H1 (cell line): ENCODE measurements at regions not wholly inside any gene's neighbourhood (a gene's known extent, or its start where the extent isn't known, plus 50 kb on each side); places are given as distances from the start of the nearest gene placed in this dataset.

Experiments
- CTCF ChIA-PET: fragments of 300-600 bp; sonication (Branson Sonifier 250); formaldehyde crosslinking; loops from one replicate; lab custom pipeline; 2021; ENCODE audit not compliant: partially characterized antibody; lab: Charles Lee
- POLR2A ChIA-PET: fragments of 300-600 bp; sonication (Branson Sonifier 250); formaldehyde crosslinking; loops from one replicate; lab custom pipeline; 2021; ENCODE audit warnings: inconsistent platforms; ENCODE audit not compliant: partially characterized antibody; lab: Charles Lee
- DNase-seq, 2 experiments: peaks; one replicate each; pipeline versions ENCODE4 v3.0.0 to v3.0.0-alpha.2; 2010 to 2022; ENCODE audit warnings: low spot score in 2 of 2, low read depth in 1 of 2, mixed read lengths in 1 of 2
- FAIRE-seq: peaks from 2 replicates; lab custom pipeline; 2011; peaks lifted over from hg19 to GRCh38; lab: Jason Lieb, UNC
- H2AFZ ChIP-seq: 2 replicates; pipeline ENCODE4 v1.8.1; 2012; ENCODE audit warnings: low read length, inconsistent platforms
- H2AK5ac ChIP-seq: 2 replicates; pipeline ENCODE4 v1.6.1; 2013; ENCODE audit warnings: low read depth, low read length
- H2BK120ac ChIP-seq: replicated peaks from 2 replicates; pipeline ENCODE3; 2013; ENCODE audit warnings: low read depth, low read length, inconsistent platforms
- H2BK12ac ChIP-seq: 2 replicates; pipeline ENCODE4 v1.6.1; 2013; ENCODE audit warnings: low read depth, low read length
- H2BK15ac ChIP-seq: 2 replicates; pipeline ENCODE4 v1.6.1; 2013; ENCODE audit warnings: low read length
- H2BK20ac ChIP-seq: 2 replicates; pipeline ENCODE4 v1.6.1; 2013; ENCODE audit warnings: low read length
- H2BK5ac ChIP-seq: 2 replicates; pipeline ENCODE4 v1.6.1; 2013; ENCODE audit warnings: low read depth, low read length
- H3K14ac ChIP-seq: 2 replicates; pipeline ENCODE4 v1.6.1; 2013; ENCODE audit warnings: inconsistent platforms; ENCODE audit not compliant: insufficient read length
- H3K18ac ChIP-seq: 2 replicates; pipeline ENCODE4 v1.6.1; 2013; ENCODE audit warnings: low read length; ENCODE audit errors: extremely low read depth
- H3K23ac ChIP-seq: 2 replicates; pipeline ENCODE4 v1.6.1; 2013; ENCODE audit warnings: inconsistent platforms; ENCODE audit not compliant: insufficient read length
- H3K23me2 ChIP-seq: 2 replicates; pipeline ENCODE4 v1.6.1; 2013; ENCODE audit warnings: low read depth, low read length
- H3K27ac ChIP-seq: 2 replicates; pipeline ENCODE4 v1.6.1; 2011; ENCODE audit warnings: low read depth, low read length, inconsistent platforms
- H3K27me3 ChIP-seq, 4 experiments: replicated peaks in 1 of 4; 1 replicate in 1 of 4; 2 replicates in 3 of 4; pipeline versions ENCODE4 v1.6.1 to v1.8.1; 2011 to 2013; ENCODE audit warnings: low read length in 3 of 4, mild to moderate bottlenecking in 3 of 4, inconsistent platforms in 2 of 4, mixed read lengths in 2 of 4, moderate library complexity in 1 of 4; ENCODE audit not compliant: control insufficient read depth in 3 of 4, insufficient read depth in 3 of 4; ENCODE audit errors: extremely low read depth in 1 of 4
- H3K36me3 ChIP-seq, 4 experiments: 2 replicates each; pipeline versions ENCODE4 v1.6.1 to v1.8.1; 2011 to 2013; ENCODE audit warnings: mild to moderate bottlenecking in 4 of 4, low read length in 3 of 4, moderate library complexity in 2 of 4, control low read depth in 1 of 4, inconsistent platforms in 1 of 4; ENCODE audit not compliant: insufficient read depth in 4 of 4, control insufficient read depth in 2 of 4
- H3K4ac ChIP-seq: replicated peaks from 2 replicates; pipeline ENCODE3; 2013; ENCODE audit warnings: low read length, low read depth, mixed read lengths, inconsistent platforms; ENCODE audit not compliant: insufficient read length
- H3K4me1 ChIP-seq, 4 experiments: replicated peaks in 1 of 4; 1 replicate in 1 of 4; 2 replicates in 3 of 4; pipeline versions ENCODE4 v1.6.1 to v1.8.1; 2011 to 2013; ENCODE audit warnings: low read length in 3 of 4, inconsistent platforms in 2 of 4, mixed read lengths in 1 of 4; ENCODE audit not compliant: insufficient read depth in 4 of 4, control insufficient read depth in 3 of 4
- H3K4me2 ChIP-seq, 2 experiments: 2 replicates each; pipeline versions ENCODE4 v1.6.1 to v1.8.1; 2011 to 2013; ENCODE audit warnings: low read depth in 2 of 2, low read length in 2 of 2, control low read depth in 1 of 2, inconsistent platforms in 1 of 2, mild to moderate bottlenecking in 1 of 2; ENCODE audit not compliant: insufficient read depth in 1 of 2
- H3K4me3 ChIP-seq, 4 experiments: fragments of 200-600, 300-600 bp in 1 of 4; sonication (generic), shearing (Covaris generic), sonication (Bioruptor Twin) in 1 of 4; 2 replicates each; pipeline versions ENCODE4 v1.5.1 to v1.8.1; 2011 to 2016; ENCODE audit warnings: low read length in 4 of 4, low read depth in 3 of 4, control low read depth in 2 of 4, inconsistent platforms in 2 of 4, mild to moderate bottlenecking in 2 of 4, mixed read lengths in 1 of 4, moderate library complexity in 1 of 4; ENCODE audit not compliant: insufficient read depth in 2 of 4; ENCODE audit errors: extremely low read depth in 1 of 4
- H3K56ac ChIP-seq: replicated peaks from 2 replicates; pipeline ENCODE3; 2013; ENCODE audit warnings: low read depth, mild to moderate bottlenecking, mixed read lengths, low read length, inconsistent platforms; ENCODE audit not compliant: insufficient read length
- H3K79me1 ChIP-seq: 2 replicates; pipeline ENCODE4 v1.6.1; 2013; ENCODE audit warnings: low read depth, low read length, control low read depth
- H3K79me2 ChIP-seq, 2 experiments: 2 replicates each; pipeline versions ENCODE4 v1.6.1 to v1.8.1; 2012 to 2013; ENCODE audit warnings: low read length in 2 of 2, mild to moderate bottlenecking in 2 of 2, inconsistent platforms in 1 of 2; ENCODE audit not compliant: insufficient read depth in 2 of 2, control insufficient read depth in 1 of 2
- H3K9ac ChIP-seq, 4 experiments: replicated peaks in 1 of 4; 1 replicate in 1 of 4; 2 replicates in 3 of 4; pipeline versions ENCODE4 v1.6.1 to v1.8.1; 2011 to 2013; ENCODE audit warnings: low read depth in 3 of 4, low read length in 3 of 4, control low read depth in 2 of 4, mild to moderate bottlenecking in 2 of 4, moderate library complexity in 2 of 4, inconsistent platforms in 1 of 4; ENCODE audit errors: extremely low read depth in 1 of 4
- H3K9me3 ChIP-seq, 2 experiments: 2 replicates each; pipeline versions ENCODE4 v1.6.1 to v1.8.1; 2012 to 2013; ENCODE audit warnings: mild to moderate bottlenecking in 2 of 2, moderate library complexity in 2 of 2, control low read depth in 1 of 2, inconsistent platforms in 1 of 2, low read depth in 1 of 2, low read length in 1 of 2, mixed read lengths in 1 of 2; ENCODE audit not compliant: insufficient read depth in 2 of 2
- H4K20me1 ChIP-seq, 2 experiments: replicated peaks in 1 of 2; 2 replicates each; pipeline versions ENCODE3 to v1.8.1; 2011 to 2013; ENCODE audit warnings: inconsistent platforms in 2 of 2, low read length in 2 of 2, mild to moderate bottlenecking in 1 of 2; ENCODE audit not compliant: insufficient read depth in 2 of 2, control insufficient read depth in 1 of 2
- H4K5ac ChIP-seq: 2 replicates; pipeline ENCODE4 v1.6.1; 2013; ENCODE audit warnings: low read length, low read depth, mixed read lengths, inconsistent platforms; ENCODE audit not compliant: insufficient read length
- H4K8ac ChIP-seq: 2 replicates; pipeline ENCODE4 v1.8.0; 2013; ENCODE audit warnings: mild to moderate bottlenecking, moderate library complexity, low read length, inconsistent platforms; ENCODE audit not compliant: insufficient read depth; ENCODE audit errors: extremely low read depth
- H4K91ac ChIP-seq: replicated peaks from 2 replicates; pipeline ENCODE3; 2013; ENCODE audit warnings: low read length, mixed read lengths, inconsistent platforms; ENCODE audit not compliant: insufficient read length
- BCL11A ChIP-seq, 2 experiments: IDR thresholded peaks; one replicate each; pipeline ENCODE4 v1.6.1; 2011; ENCODE audit warnings: low read depth in 2 of 2, low read length in 2 of 2, mild to moderate bottlenecking in 2 of 2
- BRCA1 ChIP-seq: IDR thresholded peaks from 2 replicates; pipeline ENCODE4 v1.6.1; 2012; ENCODE audit warnings: low read depth, low read length, improper control_type of control experiment
- EGR1 ChIP-seq: IDR thresholded peaks from 2 replicates; pipeline ENCODE4 v1.6.1; 2011; ENCODE audit warnings: low read depth, low read length, borderline replicate concordance
- EP300 ChIP-seq, 2 experiments: IDR thresholded peaks; 1 replicate in 1 of 2; 2 replicates in 1 of 2; pipeline ENCODE4 v1.6.1; 2011 to 2012; ENCODE audit warnings: low read depth in 2 of 2, low read length in 2 of 2, mild to moderate bottlenecking in 2 of 2, borderline replicate concordance in 1 of 2, inconsistent platforms in 1 of 2, moderate library complexity in 1 of 2
- HDAC2 ChIP-seq, 2 experiments: fragments of 300-600 bp in 1 of 2; sonication (generic) in 1 of 2; IDR thresholded peaks; 2 replicates each; pipeline ENCODE4 v1.6.1; 2011 to 2012; ENCODE audit warnings: low read depth in 2 of 2, low read length in 2 of 2, mild to moderate bottlenecking in 2 of 2, moderate library complexity in 2 of 2, borderline replicate concordance in 1 of 2, inconsistent platforms in 1 of 2
- MAFK ChIP-seq: IDR thresholded peaks from 2 replicates; pipeline ENCODE4 v1.6.1; 2012; ENCODE audit warnings: low read depth, mild to moderate bottlenecking, improper control_type of control experiment, low read length
- SIRT6 ChIP-seq: IDR thresholded peaks from one replicate; pipeline ENCODE4 v1.7.1; 2012; ENCODE audit warnings: low read length, inconsistent platforms
- SP2 ChIP-seq: IDR thresholded peaks from 2 replicates; pipeline ENCODE4 v1.6.1; 2012; ENCODE audit warnings: mild to moderate bottlenecking, low read length, inconsistent platforms
- SUZ12 ChIP-seq: fragments of 200-600 bp; sonication (generic); IDR thresholded peaks from 2 replicates; pipeline ENCODE4 v1.6.1; 2012; ENCODE audit warnings: mild to moderate bottlenecking, inconsistent platforms, low read length, moderate library complexity, mixed read lengths
- WGBS, 2 experiments: shearing (Covaris generic) in 1 of 2; methylation state at CpG; one replicate each; pipeline versions ENCODE4 v1.1.6 to v1.1.7; 2013 to 2015; ENCODE audit warnings: low lambda C conversion rate in 2 of 2, mixed read lengths in 2 of 2, inconsistent platforms in 1 of 2, low coverage in 1 of 2, missing lambda C conversion rate in 1 of 2; ENCODE audit not compliant: insufficient replicate concordance in 2 of 2, insufficient coverage in 1 of 2, insufficient read length in 1 of 2; ENCODE audit errors: extremely low coverage in 1 of 2, missing lambda C conversion rate in 1 of 2; 5-methylcytosine and 5-hydroxymethylcytosine counted together
- TF ChIP-seq, protein P1 (sequence below): IDR thresholded peaks from 2 replicates; pipeline ENCODE4 v1.6.1; 2012; ENCODE audit warnings: inconsistent platforms

DNA sequence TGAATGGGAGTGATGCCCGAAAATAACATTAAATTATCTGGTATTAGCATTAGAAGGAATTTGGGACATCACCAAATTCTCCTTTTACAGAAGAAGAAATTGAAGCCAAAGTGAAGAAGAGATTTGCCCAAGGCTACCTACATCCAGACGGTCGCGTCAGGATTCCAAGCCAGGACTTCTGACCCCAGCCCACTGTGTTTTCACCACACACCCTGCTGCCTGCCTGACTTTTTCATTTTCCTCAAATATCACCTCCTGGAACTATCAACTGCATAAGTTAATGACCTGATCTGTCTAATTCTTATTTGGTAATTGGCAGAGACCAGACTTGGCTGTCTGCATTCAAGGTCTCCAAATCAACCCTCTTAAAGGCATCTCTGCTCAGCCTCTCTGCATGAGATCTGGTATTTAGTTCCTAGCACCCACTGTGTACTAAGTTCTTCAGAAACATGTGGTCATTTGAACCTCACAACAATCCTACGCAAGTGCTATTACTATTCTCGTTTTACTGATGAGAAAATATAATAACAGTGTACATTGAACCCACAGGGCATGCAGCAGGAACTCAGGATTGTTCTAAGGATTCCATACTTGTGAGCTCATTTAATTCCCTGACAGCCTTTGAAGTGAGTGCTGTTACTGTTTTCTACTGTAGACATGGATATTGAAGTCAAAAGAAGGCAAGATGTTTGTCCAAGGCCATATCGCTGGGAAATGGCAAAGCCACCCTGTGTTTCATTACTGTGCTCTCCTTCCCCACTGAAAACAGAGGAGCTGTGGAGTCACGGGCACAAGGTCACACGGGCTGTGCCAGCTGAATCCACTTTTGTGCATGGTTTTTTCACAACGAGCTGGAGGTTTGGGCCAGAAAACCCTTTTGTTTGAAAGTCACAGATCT, 195.2 kb upstream of the C1QTNF7 start:
- Histone ChIP-seq H3K79me2 (no peaks in the 10 kb centered on the region), H2BK15ac (no peak overlapping the region), H3K9me3 (no peaks in the 10 kb centered on the region), H2BK120ac (no peak overlapping the region), H3K23me2 (no peaks in the 10 kb centered on the region), H2BK20ac (no peak overlapping the region), H4K8ac (no peak overlapping the region), H4K5ac (no peak overlapping the region), H3K23ac (no peak overlapping the region), H4K20me1 (no peaks in the 10 kb centered on the region), H3K79me1 (no peaks in the 10 kb centered on the region), H3K4ac (no peak overlapping the region), H2AFZ (no peak overlapping the region), H3K27ac (no peak overlapping the region), H3K4me1 (no peaks in the 10 kb centered on the region), H3K4me2 (no peak overlapping the region), H3K27me3 (no peaks in the 10 kb centered on the region), H3K18ac (no peak overlapping the region), H2AK5ac (no peak overlapping the region), H3K4me3 (no peak overlapping the region), H3K14ac (no peak overlapping the region), H3K36me3 (no peaks in the 10 kb centered on the region), H3K56ac (no peak overlapping the region), H3K9ac (no peak overlapping the region), H4K91ac (no peak overlapping the region), H2BK5ac (no peak overlapping the region), H2BK12ac (no peak overlapping the region)
- WGBS, 2 experiments: 91% methylated on average over 10 of the region's 10 CpGs; no CpG with 5 or more reads in 1 of the 2 experiments
- POLR2A ChIA-PET: interaction anchor here (1.1 kb wide), 1 partner anchor 16 kb away, joined by 3 read pairs; no protein-coding TSS in a partner anchor
- no peak for FAIRE-seq
- CTCF ChIA-PET: interaction anchor here (0.7 to 5.0 kb wide), 13 partner anchors 11 to 573 kb away, joined by 3 to 48 read pairs (median 3); no protein-coding TSS in a partner anchor
- DNase-seq: no peak
- TF ChIP-seq SP2: no peak
- TF ChIP-seq, protein P1, sequence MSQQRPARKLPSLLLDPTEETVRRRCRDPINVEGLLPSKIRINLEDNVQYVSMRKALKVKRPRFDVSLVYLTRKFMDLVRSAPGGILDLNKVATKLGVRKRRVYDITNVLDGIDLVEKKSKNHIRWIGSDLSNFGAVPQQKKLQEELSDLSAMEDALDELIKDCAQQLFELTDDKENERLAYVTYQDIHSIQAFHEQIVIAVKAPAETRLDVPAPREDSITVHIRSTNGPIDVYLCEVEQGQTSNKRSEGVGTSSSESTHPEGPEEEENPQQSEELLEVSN: no peak
- TF ChIP-seq SIRT6: no peak
- TF ChIP-seq HDAC2 (IDR thresholded peaks at IDR 0.05; ENCODE audit: borderline replicate concordance in 1 of 2, low read depth in 2 of 2, low read length in 2 of 2): no peak
- TF ChIP-seq EGR1: no peak
- TF ChIP-seq SUZ12: no peak
- no peak for TF ChIP-seq BRCA1
- no peak for TF ChIP-seq EP300 (IDR thresholded peaks at IDR 0.05; ENCODE audit: borderline replicate concordance in 1 of 2, low read depth in 2 of 2, low read length in 2 of 2)
- no peak for TF ChIP-seq MAFK
- TF ChIP-seq BCL11A (IDR thresholded peaks at IDR 0.05; ENCODE audit: low read depth in 2 of 2, low read length in 2 of 2): no peak
